H9 (cell line): ENCODE measurements at regions not wholly inside any gene's neighbourhood (a gene's known extent, or its start where the extent isn't known, plus 50 kb on each side); places are given as distances from the start of the nearest gene placed in this dataset.

ENCODE experiments used
- DNase-seq: peaks from one replicate; pipeline ENCODE4 v3.0.0-alpha.2; 2017
- H2AFZ ChIP-seq: one replicate; pipeline ENCODE4 v1.6.1; 2013; ENCODE audit warnings: mild to moderate bottlenecking, low read length, control low read depth, moderate library complexity
- H2AK5ac ChIP-seq: 2 replicates; pipeline ENCODE4 v1.6.1; 2013; ENCODE audit warnings: low read length, control low read depth, mixed read lengths; ENCODE audit not compliant: insufficient read length
- H2BK120ac ChIP-seq: one replicate; pipeline ENCODE4 v1.6.1; 2013; ENCODE audit warnings: low read depth, mild to moderate bottlenecking, low read length, control low read depth, inconsistent platforms; ENCODE audit not compliant: poor library complexity, severe bottlenecking
- H2BK12ac ChIP-seq: 2 replicates; pipeline ENCODE4 v1.6.1; 2013; ENCODE audit warnings: low read length, control low read depth, mixed read lengths, low read depth; ENCODE audit not compliant: insufficient read length
- H2BK15ac ChIP-seq: 2 replicates; pipeline ENCODE4 v1.6.1; 2013; ENCODE audit warnings: low read depth, low read length, control low read depth
- H2BK20ac ChIP-seq: one replicate; pipeline ENCODE4 v1.6.1; 2013; ENCODE audit warnings: low read depth, mild to moderate bottlenecking, low read length, control low read depth, inconsistent platforms; ENCODE audit not compliant: poor library complexity, severe bottlenecking
- H2BK5ac ChIP-seq: 2 replicates; pipeline ENCODE4 v1.6.1; 2013; ENCODE audit warnings: low read length, control low read depth, mixed read lengths; ENCODE audit not compliant: insufficient read length
- H3K14ac ChIP-seq: 2 replicates; pipeline ENCODE4 v1.6.1; 2013; ENCODE audit warnings: low read length, control low read depth; ENCODE audit not compliant: insufficient read depth
- H3K18ac ChIP-seq: 2 replicates; pipeline ENCODE4 v1.6.1; 2013; ENCODE audit warnings: low read depth, mild to moderate bottlenecking, mixed read lengths, low read length, control low read depth; ENCODE audit not compliant: insufficient read length
- H3K23ac ChIP-seq: 2 replicates; pipeline ENCODE4 v1.6.1; 2013; ENCODE audit warnings: low read length, control low read depth, mixed read lengths, low read depth; ENCODE audit not compliant: insufficient read length
- H3K23me2 ChIP-seq: 2 replicates; pipeline ENCODE4 v1.6.1; 2013; ENCODE audit warnings: low read depth, mild to moderate bottlenecking, mixed read lengths, low read length, control low read depth; ENCODE audit not compliant: insufficient read length, poor library complexity, severe bottlenecking
- H3K27ac ChIP-seq: 2 replicates; pipeline ENCODE4 v1.5.1; 2013; ENCODE audit warnings: low read length, control low read depth, mixed read lengths, low read depth; ENCODE audit not compliant: insufficient read length
- H3K27me3 ChIP-seq: 2 replicates; pipeline ENCODE4 v1.6.1; 2013; ENCODE audit warnings: low read length, control low read depth, inconsistent platforms; ENCODE audit not compliant: insufficient read depth
- H3K4ac ChIP-seq: 2 replicates; pipeline ENCODE4 v1.6.1; 2013; ENCODE audit warnings: low read depth, mild to moderate bottlenecking, control low read depth, inconsistent platforms, low read length, moderate library complexity
- H3K4me1 ChIP-seq: 2 replicates; pipeline ENCODE4 v1.6.1; 2013; ENCODE audit warnings: low read length, control low read depth, inconsistent platforms; ENCODE audit not compliant: insufficient read depth
- H3K4me2 ChIP-seq: 2 replicates; pipeline ENCODE4 v1.6.1; 2013; ENCODE audit warnings: low read length, control low read depth, mixed read lengths; ENCODE audit not compliant: insufficient read length, insufficient read depth
- H3K56ac ChIP-seq: 2 replicates; pipeline ENCODE4 v1.6.1; 2013; ENCODE audit warnings: low read depth, mild to moderate bottlenecking, mixed read lengths, low read length, control low read depth; ENCODE audit not compliant: insufficient read length
- H3K79me1 ChIP-seq: 2 replicates; pipeline ENCODE4 v1.6.1; 2013; ENCODE audit warnings: low read depth, mild to moderate bottlenecking, moderate library complexity, low read length, control low read depth, inconsistent platforms; ENCODE audit not compliant: insufficient read depth, poor library complexity, severe bottlenecking
- H3K79me2 ChIP-seq: 2 replicates; pipeline ENCODE4 v1.6.1; 2013; ENCODE audit warnings: low read length, control low read depth, inconsistent platforms; ENCODE audit not compliant: insufficient read depth
- H3K9ac ChIP-seq: 2 replicates; pipeline ENCODE4 v1.6.1; 2013; ENCODE audit warnings: low read length, control low read depth, mixed read lengths; ENCODE audit not compliant: insufficient read length; ENCODE audit errors: extremely low read depth
- H3K9me3 ChIP-seq: one replicate; pipeline ENCODE4 v1.6.1; 2013; ENCODE audit warnings: low read depth, low read length, inconsistent platforms; ENCODE audit not compliant: control insufficient read depth
- H3T11ph ChIP-seq: one replicate; pipeline ENCODE4 v1.6.1; 2013; ENCODE audit warnings: mild to moderate bottlenecking, low read length, control low read depth, inconsistent platforms
- H4K20me1 ChIP-seq: one replicate; pipeline ENCODE4 v1.6.1; 2013; ENCODE audit not compliant: control insufficient read depth, insufficient read length, insufficient read depth
- H4K5ac ChIP-seq: 2 replicates; pipeline ENCODE4 v1.6.1; 2013; ENCODE audit warnings: low read depth, mild to moderate bottlenecking, mixed read lengths, low read length, control low read depth; ENCODE audit not compliant: insufficient read length
- H4K8ac ChIP-seq: replicated peaks from 2 replicates; pipeline ENCODE4 v1.6.1; 2013; ENCODE audit warnings: low read length, control low read depth, mixed read lengths, low read depth; ENCODE audit not compliant: insufficient read length
- H4K91ac ChIP-seq: 2 replicates; pipeline ENCODE4 v1.6.1; 2013; ENCODE audit warnings: low read depth, mild to moderate bottlenecking, moderate library complexity, mixed read lengths, low read length, control low read depth; ENCODE audit not compliant: insufficient read length
- H3K27ac Mint-ChIP-seq, 3 experiments: 2 replicates in 2 of 3; 3 replicates in 1 of 3; pipeline ENCODE4 v1.8.0; 2020 to 2021; ENCODE audit warnings: mixed read lengths in 3 of 3, mild to moderate bottlenecking in 1 of 3, moderate library complexity in 1 of 3
- H3K27me3 Mint-ChIP-seq: 2 replicates; pipeline ENCODE4 v1.8.0; 2021; ENCODE audit warnings: low read depth, mild to moderate bottlenecking, moderate library complexity, mixed read lengths
- H3K36me3 Mint-ChIP-seq, 3 experiments: 2 replicates in 2 of 3; 3 replicates in 1 of 3; pipeline ENCODE4 v1.8.0; 2020 to 2021; ENCODE audit warnings: low read depth in 3 of 3, mixed read lengths in 3 of 3; ENCODE audit not compliant: insufficient read depth in 1 of 3
- H3K4me1 Mint-ChIP-seq, 2 experiments: 2 replicates each; pipeline ENCODE4 v1.8.0; 2020; ENCODE audit warnings: mixed read lengths in 2 of 2
- H3K4me3 Mint-ChIP-seq, 2 experiments: 2 replicates in 1 of 2; 3 replicates in 1 of 2; pipeline ENCODE4 v1.8.0; 2020 to 2021; ENCODE audit warnings: mild to moderate bottlenecking in 2 of 2, mixed read lengths in 2 of 2, moderate library complexity in 1 of 2
- H3K9me3 Mint-ChIP-seq, 2 experiments: 2 replicates in 1 of 2; 3 replicates in 1 of 2; pipeline ENCODE4 v1.8.0; 2020; ENCODE audit warnings: mild to moderate bottlenecking in 2 of 2, mixed read lengths in 2 of 2, moderate library complexity in 1 of 2
- WGBS: extraction: QIAGEN DNeasy Blood & Tissue Kit; methylation state at CpG from one replicate; pipeline ENCODE4 v1.1.7; 2013; ENCODE audit warnings: missing lambda C conversion rate, low lambda C conversion rate, mixed read lengths; ENCODE audit not compliant: insufficient read length; ENCODE audit errors: extremely low coverage; 5-methylcytosine and 5-hydroxymethylcytosine counted together
- TF ChIP-seq, protein P1 (sequence below): fragments of 200-600 bp; sonication (generic); conservative IDR thresholded peaks from 3 replicates; pipeline ENCODE4 v1.8.0; 2021; ENCODE audit warnings: antibody characterized with exemption, mild to moderate bottlenecking

DNA sequence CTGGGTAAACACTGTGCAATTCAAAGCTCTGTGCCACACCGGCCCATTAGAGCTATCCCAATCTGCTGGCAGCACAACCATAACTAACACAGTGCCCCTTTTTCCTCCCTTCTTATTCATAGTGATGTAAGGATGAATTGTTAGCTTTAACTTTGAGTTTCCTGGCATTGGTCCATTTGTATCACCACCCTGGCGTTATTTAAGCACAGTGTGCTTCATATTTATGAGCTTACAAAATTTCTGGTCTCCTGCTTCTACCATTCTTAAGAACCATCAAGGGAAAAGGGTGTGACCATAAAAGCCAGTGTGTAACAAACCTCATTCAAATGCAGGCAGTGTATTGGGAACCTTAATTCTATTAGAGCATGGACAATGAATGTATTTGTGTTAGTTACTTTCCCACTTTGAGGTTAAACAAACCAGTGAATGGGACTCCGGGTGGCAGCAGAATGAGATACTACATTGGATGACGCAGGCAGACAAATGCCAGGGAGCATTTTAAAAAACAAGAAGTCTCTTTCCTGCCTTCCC lies 222.6 kb downstream of the TMEM161B start:
- H3K79me2 ChIP-seq: no peaks in the 10 kb centered on the region
- no peak overlapping the region for H4K5ac ChIP-seq
- H2AFZ ChIP-seq: no peak overlapping the region
- H3K23ac ChIP-seq: no peak overlapping the region
- no peak overlapping the region for H3K4me2 ChIP-seq
- TF ChIP-seq, protein P1, sequence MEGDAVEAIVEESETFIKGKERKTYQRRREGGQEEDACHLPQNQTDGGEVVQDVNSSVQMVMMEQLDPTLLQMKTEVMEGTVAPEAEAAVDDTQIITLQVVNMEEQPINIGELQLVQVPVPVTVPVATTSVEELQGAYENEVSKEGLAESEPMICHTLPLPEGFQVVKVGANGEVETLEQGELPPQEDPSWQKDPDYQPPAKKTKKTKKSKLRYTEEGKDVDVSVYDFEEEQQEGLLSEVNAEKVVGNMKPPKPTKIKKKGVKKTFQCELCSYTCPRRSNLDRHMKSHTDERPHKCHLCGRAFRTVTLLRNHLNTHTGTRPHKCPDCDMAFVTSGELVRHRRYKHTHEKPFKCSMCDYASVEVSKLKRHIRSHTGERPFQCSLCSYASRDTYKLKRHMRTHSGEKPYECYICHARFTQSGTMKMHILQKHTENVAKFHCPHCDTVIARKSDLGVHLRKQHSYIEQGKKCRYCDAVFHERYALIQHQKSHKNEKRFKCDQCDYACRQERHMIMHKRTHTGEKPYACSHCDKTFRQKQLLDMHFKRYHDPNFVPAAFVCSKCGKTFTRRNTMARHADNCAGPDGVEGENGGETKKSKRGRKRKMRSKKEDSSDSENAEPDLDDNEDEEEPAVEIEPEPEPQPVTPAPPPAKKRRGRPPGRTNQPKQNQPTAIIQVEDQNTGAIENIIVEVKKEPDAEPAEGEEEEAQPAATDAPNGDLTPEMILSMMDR: no peak
- H3K56ac ChIP-seq: no peak overlapping the region
- H3K4me1 Mint-ChIP-seq: peaks cover 35 to 39% of the 10 kb centered on the region in 2 experiments
- no peaks in the 10 kb centered on the region for H3K23me2 ChIP-seq
- peaks cover 3% of the 10 kb centered on the region; the same call in 1 of the 2 replicates for H3K4me1 ChIP-seq
- H3K27ac Mint-ChIP-seq: no peak overlapping the region; a peak in 1 of 7 replicates
- no peak overlapping the region for H3K4me3 Mint-ChIP-seq
- H2BK12ac ChIP-seq: no peak overlapping the region
- no peak overlapping the region for H3K4ac ChIP-seq
- no peak overlapping the region for H4K91ac ChIP-seq
- no peak overlapping the region for H3K27ac ChIP-seq
- H3K9me3 ChIP-seq: no peaks in the 10 kb centered on the region
- H3T11ph ChIP-seq: no peak overlapping the region
- H4K8ac ChIP-seq: no peak overlapping the region
- no peak overlapping the region for H3K9ac ChIP-seq
- H2BK5ac ChIP-seq: no peak overlapping the region
- no peaks in the 10 kb centered on the region for H4K20me1 ChIP-seq
- no peak overlapping the region for H2AK5ac ChIP-seq
- no peaks in the 10 kb centered on the region for H3K27me3 ChIP-seq
- no peaks in the 10 kb centered on the region for H3K9me3 Mint-ChIP-seq
- no CpG with 5 or more reads among the region's 4 CpGs for WGBS
- no peak overlapping the region for H3K18ac ChIP-seq
- H3K14ac ChIP-seq: no peak overlapping the region
- peaks cover 0 to 5% (median 0%) of the 10 kb centered on the region in 3 experiments; a peak in 2 of 7 replicates for H3K36me3 Mint-ChIP-seq
- no peaks in the 10 kb centered on the region for H3K27me3 Mint-ChIP-seq
- DNase-seq: no peak
- no peak overlapping the region for H2BK120ac ChIP-seq
- H2BK15ac ChIP-seq: no peak overlapping the region
- H3K79me1 ChIP-seq: no peaks in the 10 kb centered on the region
- no peak overlapping the region for H2BK20ac ChIP-seq
